H1 (cell line): ENCODE measurements at regions not wholly inside any gene's neighbourhood (a gene's known extent, or its start where the extent isn't known, plus 50 kb on each side); places are given as distances from the start of the nearest gene placed in this dataset.

Source experiments
- CTCF ChIA-PET: fragments of 300-600 bp; sonication (Branson Sonifier 250); formaldehyde crosslinking; loops from one replicate; lab custom pipeline; 2021; ENCODE audit not compliant: partially characterized antibody; lab: Charles Lee
- POLR2A ChIA-PET: fragments of 300-600 bp; sonication (Branson Sonifier 250); formaldehyde crosslinking; loops from one replicate; lab custom pipeline; 2021; ENCODE audit warnings: inconsistent platforms; ENCODE audit not compliant: partially characterized antibody; lab: Charles Lee
- DNase-seq, 2 experiments: peaks; one replicate each; pipeline versions ENCODE4 v3.0.0 to v3.0.0-alpha.2; 2010 to 2022; ENCODE audit warnings: low spot score in 2 of 2, low read depth in 1 of 2, mixed read lengths in 1 of 2
- FAIRE-seq: peaks from 2 replicates; lab custom pipeline; 2011; peaks lifted over from hg19 to GRCh38; lab: Jason Lieb, UNC
- H2AFZ ChIP-seq: 2 replicates; pipeline ENCODE4 v1.8.1; 2012; ENCODE audit warnings: low read length, inconsistent platforms
- H2AK5ac ChIP-seq: 2 replicates; pipeline ENCODE4 v1.6.1; 2013; ENCODE audit warnings: low read depth, low read length
- H2BK120ac ChIP-seq: replicated peaks from 2 replicates; pipeline ENCODE3; 2013; ENCODE audit warnings: low read depth, low read length, inconsistent platforms
- H2BK12ac ChIP-seq: 2 replicates; pipeline ENCODE4 v1.6.1; 2013; ENCODE audit warnings: low read depth, low read length
- H2BK15ac ChIP-seq: 2 replicates; pipeline ENCODE4 v1.6.1; 2013; ENCODE audit warnings: low read length
- H2BK20ac ChIP-seq: 2 replicates; pipeline ENCODE4 v1.6.1; 2013; ENCODE audit warnings: low read length
- H2BK5ac ChIP-seq: 2 replicates; pipeline ENCODE4 v1.6.1; 2013; ENCODE audit warnings: low read depth, low read length
- H3K14ac ChIP-seq: 2 replicates; pipeline ENCODE4 v1.6.1; 2013; ENCODE audit warnings: inconsistent platforms; ENCODE audit not compliant: insufficient read length
- H3K18ac ChIP-seq: 2 replicates; pipeline ENCODE4 v1.6.1; 2013; ENCODE audit warnings: low read length; ENCODE audit errors: extremely low read depth
- H3K23ac ChIP-seq: 2 replicates; pipeline ENCODE4 v1.6.1; 2013; ENCODE audit warnings: inconsistent platforms; ENCODE audit not compliant: insufficient read length
- H3K23me2 ChIP-seq: 2 replicates; pipeline ENCODE4 v1.6.1; 2013; ENCODE audit warnings: low read depth, low read length
- H3K27ac ChIP-seq: 2 replicates; pipeline ENCODE4 v1.6.1; 2011; ENCODE audit warnings: low read depth, low read length, inconsistent platforms
- H3K27me3 ChIP-seq, 4 experiments: replicated peaks in 1 of 4; 1 replicate in 1 of 4; 2 replicates in 3 of 4; pipeline versions ENCODE4 v1.6.1 to v1.8.1; 2011 to 2013; ENCODE audit warnings: low read length in 3 of 4, mild to moderate bottlenecking in 3 of 4, inconsistent platforms in 2 of 4, mixed read lengths in 2 of 4, moderate library complexity in 1 of 4; ENCODE audit not compliant: control insufficient read depth in 3 of 4, insufficient read depth in 3 of 4; ENCODE audit errors: extremely low read depth in 1 of 4
- H3K36me3 ChIP-seq, 4 experiments: 2 replicates each; pipeline versions ENCODE4 v1.6.1 to v1.8.1; 2011 to 2013; ENCODE audit warnings: mild to moderate bottlenecking in 4 of 4, low read length in 3 of 4, moderate library complexity in 2 of 4, control low read depth in 1 of 4, inconsistent platforms in 1 of 4; ENCODE audit not compliant: insufficient read depth in 4 of 4, control insufficient read depth in 2 of 4
- H3K4ac ChIP-seq: replicated peaks from 2 replicates; pipeline ENCODE3; 2013; ENCODE audit warnings: low read length, low read depth, mixed read lengths, inconsistent platforms; ENCODE audit not compliant: insufficient read length
- H3K4me1 ChIP-seq, 4 experiments: replicated peaks in 1 of 4; 1 replicate in 1 of 4; 2 replicates in 3 of 4; pipeline versions ENCODE4 v1.6.1 to v1.8.1; 2011 to 2013; ENCODE audit warnings: low read length in 3 of 4, inconsistent platforms in 2 of 4, mixed read lengths in 1 of 4; ENCODE audit not compliant: insufficient read depth in 4 of 4, control insufficient read depth in 3 of 4
- H3K4me2 ChIP-seq, 2 experiments: 2 replicates each; pipeline versions ENCODE4 v1.6.1 to v1.8.1; 2011 to 2013; ENCODE audit warnings: low read depth in 2 of 2, low read length in 2 of 2, control low read depth in 1 of 2, inconsistent platforms in 1 of 2, mild to moderate bottlenecking in 1 of 2; ENCODE audit not compliant: insufficient read depth in 1 of 2
- H3K4me3 ChIP-seq, 4 experiments: fragments of 200-600, 300-600 bp in 1 of 4; sonication (generic), shearing (Covaris generic), sonication (Bioruptor Twin) in 1 of 4; 2 replicates each; pipeline versions ENCODE4 v1.5.1 to v1.8.1; 2011 to 2016; ENCODE audit warnings: low read length in 4 of 4, low read depth in 3 of 4, control low read depth in 2 of 4, inconsistent platforms in 2 of 4, mild to moderate bottlenecking in 2 of 4, mixed read lengths in 1 of 4, moderate library complexity in 1 of 4; ENCODE audit not compliant: insufficient read depth in 2 of 4; ENCODE audit errors: extremely low read depth in 1 of 4
- H3K56ac ChIP-seq: replicated peaks from 2 replicates; pipeline ENCODE3; 2013; ENCODE audit warnings: low read depth, mild to moderate bottlenecking, mixed read lengths, low read length, inconsistent platforms; ENCODE audit not compliant: insufficient read length
- H3K79me1 ChIP-seq: 2 replicates; pipeline ENCODE4 v1.6.1; 2013; ENCODE audit warnings: low read depth, low read length, control low read depth
- H3K79me2 ChIP-seq, 2 experiments: 2 replicates each; pipeline versions ENCODE4 v1.6.1 to v1.8.1; 2012 to 2013; ENCODE audit warnings: low read length in 2 of 2, mild to moderate bottlenecking in 2 of 2, inconsistent platforms in 1 of 2; ENCODE audit not compliant: insufficient read depth in 2 of 2, control insufficient read depth in 1 of 2
- H3K9ac ChIP-seq, 4 experiments: replicated peaks in 1 of 4; 1 replicate in 1 of 4; 2 replicates in 3 of 4; pipeline versions ENCODE4 v1.6.1 to v1.8.1; 2011 to 2013; ENCODE audit warnings: low read depth in 3 of 4, low read length in 3 of 4, control low read depth in 2 of 4, mild to moderate bottlenecking in 2 of 4, moderate library complexity in 2 of 4, inconsistent platforms in 1 of 4; ENCODE audit errors: extremely low read depth in 1 of 4
- H3K9me3 ChIP-seq, 2 experiments: 2 replicates each; pipeline versions ENCODE4 v1.6.1 to v1.8.1; 2012 to 2013; ENCODE audit warnings: mild to moderate bottlenecking in 2 of 2, moderate library complexity in 2 of 2, control low read depth in 1 of 2, inconsistent platforms in 1 of 2, low read depth in 1 of 2, low read length in 1 of 2, mixed read lengths in 1 of 2; ENCODE audit not compliant: insufficient read depth in 2 of 2
- H4K20me1 ChIP-seq, 2 experiments: replicated peaks in 1 of 2; 2 replicates each; pipeline versions ENCODE3 to v1.8.1; 2011 to 2013; ENCODE audit warnings: inconsistent platforms in 2 of 2, low read length in 2 of 2, mild to moderate bottlenecking in 1 of 2; ENCODE audit not compliant: insufficient read depth in 2 of 2, control insufficient read depth in 1 of 2
- H4K5ac ChIP-seq: 2 replicates; pipeline ENCODE4 v1.6.1; 2013; ENCODE audit warnings: low read length, low read depth, mixed read lengths, inconsistent platforms; ENCODE audit not compliant: insufficient read length
- H4K8ac ChIP-seq: 2 replicates; pipeline ENCODE4 v1.8.0; 2013; ENCODE audit warnings: mild to moderate bottlenecking, moderate library complexity, low read length, inconsistent platforms; ENCODE audit not compliant: insufficient read depth; ENCODE audit errors: extremely low read depth
- H4K91ac ChIP-seq: replicated peaks from 2 replicates; pipeline ENCODE3; 2013; ENCODE audit warnings: low read length, mixed read lengths, inconsistent platforms; ENCODE audit not compliant: insufficient read length
- CBX8 ChIP-seq: fragments of 300-800, 300-1000 bp; sonication (generic); IDR thresholded peaks from 2 replicates; pipeline ENCODE4 v1.7.1; 2016; ENCODE audit warnings: low read depth, low read length, borderline replicate concordance
- GTF2F1 ChIP-seq: IDR thresholded peaks from 2 replicates; pipeline ENCODE4 v1.6.1; 2012; ENCODE audit warnings: low read depth, low read length, improper control_type of control experiment, borderline replicate concordance
- KDM1A ChIP-seq: fragments of 200-600, 300-600 bp; sonication (generic); IDR thresholded peaks from 2 replicates; pipeline ENCODE4 v1.7.1; 2016; ENCODE audit warnings: mild to moderate bottlenecking, low read length, borderline replicate concordance
- KDM5A ChIP-seq: fragments of 200-600 bp; IDR thresholded peaks from 2 replicates; pipeline ENCODE4 v1.7.1; 2012; ENCODE audit warnings: mild to moderate bottlenecking, low read length, inconsistent platforms, mixed read lengths
- RNF2 ChIP-seq: fragments of 200-900, 300-1000 bp; sonication (generic); IDR thresholded peaks from 2 replicates; pipeline ENCODE4 v1.7.1; 2016; ENCODE audit warnings: borderline replicate concordance, low read depth, mild to moderate bottlenecking, antibody characterized with exemption, low read length; ENCODE audit not compliant: poor library complexity, severe bottlenecking; ENCODE audit errors: missing control alignments
- SIX5 ChIP-seq: IDR thresholded peaks from 2 replicates; pipeline ENCODE4 v1.6.1; 2011; ENCODE audit warnings: mild to moderate bottlenecking, low read depth, low read length
- SP2 ChIP-seq: IDR thresholded peaks from 2 replicates; pipeline ENCODE4 v1.6.1; 2012; ENCODE audit warnings: mild to moderate bottlenecking, low read length, inconsistent platforms
- SP4 ChIP-seq: IDR thresholded peaks from 2 replicates; pipeline ENCODE4 v1.6.1; 2012; ENCODE audit warnings: low read length, inconsistent platforms
- TAF1 ChIP-seq: IDR thresholded peaks from 2 replicates; pipeline ENCODE4 v1.6.1; 2011; ENCODE audit warnings: mild to moderate bottlenecking, low read depth, low read length
- TBP ChIP-seq: IDR thresholded peaks from 2 replicates; pipeline ENCODE4 v1.6.1; 2011; ENCODE audit warnings: low read depth, low read length, improper control_type of control experiment
- WGBS, 2 experiments: shearing (Covaris generic) in 1 of 2; methylation state at CpG; one replicate each; pipeline versions ENCODE4 v1.1.6 to v1.1.7; 2013 to 2015; ENCODE audit warnings: low lambda C conversion rate in 2 of 2, mixed read lengths in 2 of 2, inconsistent platforms in 1 of 2, low coverage in 1 of 2, missing lambda C conversion rate in 1 of 2; ENCODE audit not compliant: insufficient replicate concordance in 2 of 2, insufficient coverage in 1 of 2, insufficient read length in 1 of 2; ENCODE audit errors: extremely low coverage in 1 of 2, missing lambda C conversion rate in 1 of 2; 5-methylcytosine and 5-hydroxymethylcytosine counted together
- TF ChIP-seq, protein P1 (sequence below): IDR thresholded peaks from 2 replicates; pipeline ENCODE4 v1.6.1; 2011; ENCODE audit warnings: low read depth, mild to moderate bottlenecking, low read length; ENCODE audit not compliant: insufficient read depth
- TF ChIP-seq, protein P2 (sequence below): IDR thresholded peaks from 2 replicates; pipeline ENCODE4 v1.6.1; 2011; ENCODE audit warnings: low read length, improper control_type of control experiment

DNA sequence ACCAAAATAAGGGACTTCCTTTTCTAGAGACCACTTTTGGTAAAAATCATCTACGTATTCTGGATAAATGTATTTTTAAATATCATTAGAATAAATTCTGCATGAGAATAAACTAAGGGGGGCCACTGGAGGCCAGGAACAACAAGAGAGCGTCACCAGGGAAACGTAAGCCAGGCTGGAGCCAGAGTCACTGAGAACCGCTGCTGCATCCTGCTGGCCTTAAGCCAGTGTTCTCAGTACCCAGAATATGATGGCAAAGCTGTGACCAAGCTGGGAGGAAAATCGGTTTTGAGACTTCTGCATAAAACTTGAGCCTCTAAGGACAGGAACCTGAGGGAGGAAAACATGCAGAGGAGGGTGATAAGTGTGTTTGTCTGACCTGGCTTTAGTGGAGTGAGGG lies 63.0 kb upstream of the FAM9A start:
- Histone ChIP-seq H3K9ac (no peak overlapping the region), H4K91ac (no peak overlapping the region), H3K27ac (no peak overlapping the region), H3K27me3 (no peaks in the 10 kb centered on the region), H2BK15ac (no peak overlapping the region), H2AK5ac (no peak overlapping the region), H4K5ac (no peak overlapping the region), H3K4me2 (no peak overlapping the region), H3K14ac (no peak overlapping the region), H3K56ac (no peak overlapping the region), H2BK12ac (no peak overlapping the region), H3K18ac (no peak overlapping the region), H4K20me1 (no peaks in the 10 kb centered on the region), H3K79me1 (no peaks in the 10 kb centered on the region), H3K23ac (no peak overlapping the region), H2BK120ac (no peak overlapping the region), H3K23me2 (no peaks in the 10 kb centered on the region), H3K4me3 (no peak overlapping the region), H2BK20ac (no peak overlapping the region), H3K4ac (no peak overlapping the region), H3K79me2 (no peaks in the 10 kb centered on the region), H4K8ac (no peak overlapping the region), H3K36me3 (no peaks in the 10 kb centered on the region), H3K9me3 (no peaks in the 10 kb centered on the region), H2AFZ (no peak overlapping the region), H2BK5ac (no peak overlapping the region), H3K4me1 (peaks cover 0 to 3% (median 0%) of the 10 kb centered on the region in 4 experiments; a peak in 1 of 7 replicates)
- DNase-seq = no peak
- CTCF ChIA-PET = interaction anchor here (0.6 kb wide), 1 partner anchor 35 kb away, joined by 3 read pairs; no protein-coding TSS in a partner anchor
- 41% methylated on average over 5 of the region's 5 CpGs; no CpG with 5 or more reads in 1 of the 2 experiments for WGBS, 2 experiments
- no peak for TF ChIP-seq CBX8
- no peak for TF ChIP-seq TAF1
- TF ChIP-seq, protein P1, sequence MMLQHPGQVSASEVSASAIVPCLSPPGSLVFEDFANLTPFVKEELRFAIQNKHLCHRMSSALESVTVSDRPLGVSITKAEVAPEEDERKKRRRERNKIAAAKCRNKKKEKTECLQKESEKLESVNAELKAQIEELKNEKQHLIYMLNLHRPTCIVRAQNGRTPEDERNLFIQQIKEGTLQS = no peak
- no peak for TF ChIP-seq RNF2
- TF ChIP-seq KDM1A = no peak
- no peak for TF ChIP-seq GTF2F1
- TF ChIP-seq KDM5A = no peak
- TF ChIP-seq SP2 = no peak
- TF ChIP-seq, protein P2, sequence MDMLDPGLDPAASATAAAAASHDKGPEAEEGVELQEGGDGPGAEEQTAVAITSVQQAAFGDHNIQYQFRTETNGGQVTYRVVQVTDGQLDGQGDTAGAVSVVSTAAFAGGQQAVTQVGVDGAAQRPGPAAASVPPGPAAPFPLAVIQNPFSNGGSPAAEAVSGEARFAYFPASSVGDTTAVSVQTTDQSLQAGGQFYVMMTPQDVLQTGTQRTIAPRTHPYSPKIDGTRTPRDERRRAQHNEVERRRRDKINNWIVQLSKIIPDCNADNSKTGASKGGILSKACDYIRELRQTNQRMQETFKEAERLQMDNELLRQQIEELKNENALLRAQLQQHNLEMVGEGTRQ = no peak
- no peak for TF ChIP-seq SP4
- no peak for TF ChIP-seq TBP
- TF ChIP-seq SIX5 = no peak
- POLR2A ChIA-PET = no interaction called here
- peak; percentile 55 for FAIRE-seq
